ENCODE measurements at regions not wholly inside any gene's neighbourhood (a gene's known extent, or its start where the extent isn't known, plus 50 kb on each side); places are given as distances from the start of the nearest gene placed in this dataset.
"Not testable (repeated sequence)": the region's sequence is repeated elsewhere in the genome, so short reads cannot be mapped to it uniquely, and the experiment has no call there.

DNA sequence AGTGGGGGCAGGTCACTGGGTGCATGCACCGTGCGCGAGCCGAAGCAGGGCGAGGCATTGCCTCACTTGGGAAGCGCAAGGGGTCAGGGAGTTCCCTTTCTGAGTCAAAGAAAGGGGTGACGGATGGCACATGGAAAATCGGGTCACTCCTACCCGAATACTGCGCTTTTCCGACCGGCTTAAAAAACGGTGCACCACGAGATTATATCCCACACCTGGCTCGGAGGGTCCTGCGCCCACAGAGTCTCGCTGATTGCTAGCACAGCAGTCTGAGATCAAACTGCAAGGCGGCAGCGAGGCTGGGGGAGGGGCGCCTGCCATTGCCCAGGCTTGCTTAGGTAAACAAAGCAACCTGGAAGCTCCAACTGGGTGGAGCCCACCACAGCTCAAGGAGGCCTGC is 194.9 kb downstream of the TPBG start:
- not testable (repeated sequence) for TF ChIP-seq ZNF776 (tag by site-specific recombination; IDR thresholded peaks at IDR 0.05; ENCODE audit: borderline replicate concordance); CTCF (tag by site-specific recombination; IDR thresholded peaks at IDR 0.05); ZNF19 (tag by site-specific recombination; IDR thresholded peaks at IDR 0.05; ENCODE audit: low read depth); KLF10 (tag by site-specific recombination; IDR thresholded peaks at IDR 0.05); KLF1 (tag by site-specific recombination; IDR thresholded peaks at IDR 0.05); ZNF558 (tag by site-specific recombination; IDR thresholded peaks at IDR 0.05); ZNF777 (tag by site-specific recombination; IDR thresholded peaks at IDR 0.05; ENCODE audit: borderline replicate concordance); ZNF692 (tag by site-specific recombination; IDR thresholded peaks at IDR 0.05); ZNF626 (tag by site-specific recombination; IDR thresholded peaks at IDR 0.05); KLF8 (tag by site-specific recombination; IDR thresholded peaks at IDR 0.05); ZNF747 (tag by site-specific recombination; IDR thresholded peaks at IDR 0.05); ZBTB8A (tag by site-specific recombination; IDR thresholded peaks at IDR 0.05)
- TF ChIP-seq, protein P1, sequence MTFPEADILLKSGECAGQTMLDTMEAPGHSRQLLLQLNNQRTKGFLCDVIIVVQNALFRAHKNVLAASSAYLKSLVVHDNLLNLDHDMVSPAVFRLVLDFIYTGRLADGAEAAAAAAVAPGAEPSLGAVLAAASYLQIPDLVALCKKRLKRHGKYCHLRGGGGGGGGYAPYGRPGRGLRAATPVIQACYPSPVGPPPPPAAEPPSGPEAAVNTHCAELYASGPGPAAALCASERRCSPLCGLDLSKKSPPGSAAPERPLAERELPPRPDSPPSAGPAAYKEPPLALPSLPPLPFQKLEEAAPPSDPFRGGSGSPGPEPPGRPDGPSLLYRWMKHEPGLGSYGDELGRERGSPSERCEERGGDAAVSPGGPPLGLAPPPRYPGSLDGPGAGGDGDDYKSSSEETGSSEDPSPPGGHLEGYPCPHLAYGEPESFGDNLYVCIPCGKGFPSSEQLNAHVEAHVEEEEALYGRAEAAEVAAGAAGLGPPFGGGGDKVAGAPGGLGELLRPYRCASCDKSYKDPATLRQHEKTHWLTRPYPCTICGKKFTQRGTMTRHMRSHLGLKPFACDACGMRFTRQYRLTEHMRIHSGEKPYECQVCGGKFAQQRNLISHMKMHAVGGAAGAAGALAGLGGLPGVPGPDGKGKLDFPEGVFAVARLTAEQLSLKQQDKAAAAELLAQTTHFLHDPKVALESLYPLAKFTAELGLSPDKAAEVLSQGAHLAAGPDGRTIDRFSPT (tag by site-specific recombination; IDR thresholded peaks at IDR 0.05), result not testable (repeated sequence)

Measured in HEK293 (cell line).